ENCODE measurements at regions not wholly inside any gene's neighbourhood (a gene's known extent, or its start where the extent isn't known, plus 50 kb on each side); places are given as distances from the start of the nearest gene placed in this dataset.
"Not testable (repeated sequence)": the region's sequence is repeated elsewhere in the genome, so short reads cannot be mapped to it uniquely, and the experiment has no call there.

DNA sequence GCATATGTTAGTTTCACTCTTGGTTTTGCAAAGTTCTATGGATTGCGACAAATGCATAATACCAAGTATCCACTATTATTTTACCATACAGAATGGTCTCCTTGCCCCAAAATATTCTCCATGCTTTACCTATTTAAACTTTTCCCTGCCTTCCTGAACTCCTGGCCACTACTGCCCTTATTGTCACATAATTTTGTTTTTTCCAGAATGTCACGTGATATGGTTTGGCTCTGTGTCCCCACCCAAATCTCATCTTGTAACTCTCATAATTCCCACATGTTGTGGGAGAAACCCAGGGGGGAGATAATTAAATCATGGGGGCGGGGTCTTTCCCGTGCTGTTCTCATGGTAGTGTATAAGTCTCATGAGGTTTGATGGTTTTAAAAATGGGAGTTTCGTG lies 760.0 kb downstream of the METTL4 start:
- no peak for DNase-seq (ENCODE audit: low read depth in 3 of 3)

DNA sequence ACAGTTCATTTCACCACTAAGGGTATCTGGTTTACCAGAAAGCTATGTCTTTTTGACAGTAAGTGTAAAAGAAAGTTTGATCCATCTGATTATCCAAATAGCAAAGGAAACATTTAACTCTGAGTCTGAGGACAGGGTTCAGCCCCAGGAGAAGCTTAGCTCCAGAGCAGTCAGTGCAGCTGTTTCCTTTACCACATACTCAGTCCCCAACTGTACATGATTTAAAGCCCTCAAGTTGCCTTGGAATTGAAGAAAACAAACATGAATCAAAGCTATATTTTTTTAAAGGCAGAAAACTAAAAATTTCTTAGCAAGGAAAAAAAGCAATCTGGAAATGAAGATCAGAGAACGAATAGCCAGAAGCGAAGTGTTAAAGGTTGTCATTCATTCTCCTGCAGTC lies 746.0 kb downstream of the METTL4 start:
- DNase-seq (ENCODE audit: low read depth in 3 of 3): no peak

DNA sequence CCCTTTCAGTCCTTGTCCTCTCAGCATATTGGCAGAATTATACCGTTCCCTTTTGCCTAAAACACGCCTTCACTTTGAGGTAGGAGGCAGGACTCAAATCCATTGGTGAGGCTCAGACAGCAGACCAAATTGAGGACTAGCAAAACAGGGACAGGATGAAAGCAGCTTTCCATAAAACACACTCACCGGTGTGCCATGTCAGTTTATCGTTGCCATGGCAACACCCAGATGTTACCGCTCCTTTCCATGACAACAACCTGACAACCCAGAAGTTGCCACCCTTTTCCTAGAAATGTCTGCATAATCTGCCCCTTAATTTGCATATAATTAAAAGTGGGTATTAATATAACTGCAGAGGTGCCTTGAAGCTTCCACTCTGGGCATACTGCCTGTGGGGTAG lies 730.4 kb downstream of the METTL4 start:
- DNase-seq (ENCODE audit: low read depth in 3 of 3): no peak

- no peak for DNase-seq (ENCODE audit: low read depth in 3 of 3)
These were observed 724.7 kb downstream of the METTL4 start for GRCh38 chr18:1846640-1847039.

- DNase-seq (ENCODE audit: low read depth in 3 of 3): no peak
These were observed 722.6 kb downstream of the METTL4 start for GRCh38 chr18:1848716-1849115.

GRCh38 chr18:1849386-1849785 lies 721.9 kb downstream of the METTL4 start:
- no peak for DNase-seq (ENCODE audit: low read depth in 3 of 3)

DNA sequence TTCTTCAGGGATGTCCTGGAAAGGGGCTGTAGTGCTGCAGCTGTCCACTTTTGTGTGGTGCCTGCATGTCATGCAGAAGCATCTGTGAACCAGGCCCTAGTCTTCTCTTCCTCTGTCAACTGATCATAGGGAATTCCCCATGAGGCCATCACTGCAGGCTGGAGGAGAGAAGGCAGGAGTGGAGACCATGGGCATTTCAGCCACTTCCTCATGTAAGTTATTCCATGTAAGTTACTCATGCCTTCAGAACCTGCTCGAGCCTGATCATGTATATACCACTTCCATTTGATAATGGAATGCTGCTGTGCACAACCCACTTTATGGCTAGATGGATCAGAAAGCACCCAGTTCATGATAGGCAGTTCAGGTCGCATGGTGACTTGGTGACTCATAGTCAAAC lies 714.0 kb downstream of the METTL4 start:
- not testable (repeated sequence) for DNase-seq (ENCODE audit: low read depth in 3 of 3)

DNA sequence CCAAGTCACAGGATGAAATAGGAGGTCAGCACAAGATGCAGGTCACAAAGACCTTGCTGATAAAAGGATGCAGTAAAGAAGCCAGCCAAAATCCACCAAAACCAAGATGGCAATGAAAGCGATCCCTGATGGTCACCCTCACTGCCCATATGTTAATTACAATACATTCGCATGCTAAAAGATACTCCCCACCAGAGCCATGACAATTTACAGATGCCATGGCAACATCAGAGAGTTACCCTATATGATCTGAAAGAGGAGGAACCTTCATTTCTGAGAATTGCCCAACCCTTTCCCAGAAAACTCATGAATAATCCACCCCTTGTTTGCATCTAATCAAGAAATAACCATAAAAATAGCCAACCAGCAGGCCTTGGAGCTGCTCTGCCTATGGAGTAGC lies 709.8 kb downstream of the METTL4 start:
- DNase-seq (ENCODE audit: low read depth in 3 of 3): no peak

DNA sequence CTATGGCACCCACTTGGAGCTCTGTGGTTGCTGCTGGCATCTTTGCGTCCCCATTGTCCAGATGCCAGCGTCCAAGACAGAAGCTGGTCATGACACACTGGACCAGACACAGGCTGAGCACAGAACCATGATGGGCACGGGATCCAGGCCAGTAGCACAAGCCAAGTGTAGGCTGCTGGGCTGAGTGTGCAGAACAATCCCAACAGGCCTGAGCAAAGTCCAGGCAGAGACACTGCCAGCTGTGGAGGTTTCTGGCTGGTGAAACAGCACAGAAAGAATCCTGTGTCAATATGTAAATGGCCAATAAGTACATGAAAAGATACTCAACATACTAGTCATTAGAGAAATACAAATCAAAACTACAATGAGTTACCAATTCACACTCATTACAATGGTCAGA lies 705.4 kb downstream of the METTL4 start:
- no peak for DNase-seq (ENCODE audit: low read depth in 3 of 3)

- DNase-seq (ENCODE audit: low read depth in 3 of 3): no peak
These were observed 699.0 kb downstream of the METTL4 start for GRCh38 chr18:1872274-1872673.

DNA sequence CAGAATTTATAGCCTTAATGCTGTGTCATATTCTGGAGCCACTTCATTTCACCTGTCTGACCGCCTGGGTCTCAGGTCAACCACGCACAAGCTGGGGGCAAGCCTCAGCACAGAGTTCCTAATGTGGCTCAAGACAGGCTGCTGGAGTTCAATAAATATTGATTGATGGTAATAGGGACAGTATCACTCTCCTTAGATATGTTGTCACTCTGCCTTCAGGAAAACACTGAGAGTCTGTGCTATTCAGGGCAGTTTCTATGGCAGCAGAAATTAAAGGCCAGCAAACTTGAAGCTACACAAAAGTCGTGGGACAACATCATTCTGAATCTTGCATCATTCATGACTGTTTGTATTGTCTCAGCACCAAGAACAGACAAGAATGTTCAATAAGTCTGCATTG lies 696.1 kb downstream of the METTL4 start:
- no peak for DNase-seq (ENCODE audit: low read depth in 3 of 3)

DNA sequence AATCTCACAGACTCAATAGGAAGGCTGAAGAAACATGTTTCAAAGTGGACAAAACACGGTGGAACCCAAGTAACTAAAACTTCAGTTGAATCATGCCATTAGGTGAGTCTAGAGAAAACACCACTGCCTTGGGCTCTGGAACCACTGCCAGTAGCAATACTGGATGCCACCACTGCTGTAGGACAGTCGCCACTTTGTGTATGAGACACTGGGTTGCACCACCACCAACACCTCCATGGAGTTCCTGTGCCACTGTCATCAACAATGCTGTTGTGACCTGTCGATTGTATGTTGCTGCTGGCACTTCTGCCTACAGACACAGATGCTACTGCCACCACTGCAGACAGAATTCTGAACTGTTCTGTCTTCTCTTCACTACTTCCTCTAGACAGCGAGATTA lies 686.7 kb downstream of the METTL4 start:
- no peak for DNase-seq (ENCODE audit: low read depth in 3 of 3)

- no peak for DNase-seq (ENCODE audit: low read depth in 3 of 3)
These were observed 679.7 kb downstream of the METTL4 start for GRCh38 chr18:1891641-1892040.

DNA sequence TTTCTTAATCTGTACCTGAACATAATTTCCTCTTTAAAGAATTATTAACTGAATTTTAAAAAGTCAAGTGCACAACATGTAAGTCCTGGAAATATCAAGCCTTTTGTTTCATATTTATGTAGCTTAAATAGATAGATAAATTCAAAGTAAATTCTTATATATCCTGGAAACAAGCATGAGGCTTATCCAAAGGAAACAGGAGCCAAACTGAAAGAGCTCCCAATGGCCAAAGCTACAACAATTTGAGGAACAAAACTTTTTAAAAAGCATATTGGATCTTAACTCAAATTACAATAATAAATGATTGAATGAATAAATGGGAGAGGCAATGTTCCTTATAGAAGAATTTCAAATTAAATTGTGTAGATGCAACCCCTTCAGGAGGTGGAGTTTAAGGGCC lies 679.1 kb downstream of the METTL4 start:
- no peak for DNase-seq (ENCODE audit: low read depth in 3 of 3)

- no peak for DNase-seq (ENCODE audit: low read depth in 3 of 3)
These were observed 675.7 kb downstream of the METTL4 start for GRCh38 chr18:1895456-1896185.

GRCh38 chr18:1906421-1906820 lies 664.9 kb downstream of the METTL4 start:
- no peak for DNase-seq (ENCODE audit: low read depth in 3 of 3)

DNA sequence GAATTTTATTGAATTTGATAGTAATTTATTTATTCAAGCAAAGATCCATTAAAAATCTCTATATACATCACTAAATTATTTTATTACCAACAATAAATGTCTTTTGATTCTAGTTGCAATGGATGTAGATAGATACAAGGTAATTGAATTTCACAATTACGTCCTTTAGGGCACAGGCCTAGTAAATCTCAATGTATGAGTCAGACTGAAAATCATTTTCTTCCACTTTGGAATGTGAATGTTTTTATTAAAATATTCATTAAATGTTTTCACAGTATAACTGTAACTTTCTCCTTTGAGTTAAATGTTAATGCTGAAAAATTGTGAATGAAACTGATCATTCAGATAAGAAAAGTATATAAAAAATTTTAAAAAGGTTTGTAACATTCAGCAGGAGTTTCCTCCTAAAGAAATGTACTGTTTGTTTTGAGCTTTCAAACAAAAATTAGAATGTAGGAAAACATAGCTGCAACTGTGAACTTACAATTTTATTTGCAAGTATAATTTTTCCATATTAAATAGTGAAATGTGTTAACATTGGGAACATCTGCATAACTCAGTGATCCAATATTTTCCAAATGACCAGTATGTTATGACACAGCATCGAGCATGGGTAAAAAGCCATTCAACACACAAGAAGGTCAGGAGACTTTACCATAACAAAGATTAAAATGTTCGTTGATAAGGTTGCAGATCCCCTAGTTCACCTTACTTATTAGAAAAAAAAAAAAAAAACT lies 663.7 kb downstream of the METTL4 start:
- DNase-seq (ENCODE audit: low read depth in 3 of 3): no peak

- no peak for DNase-seq (ENCODE audit: low read depth in 3 of 3)
These were observed 656.8 kb downstream of the METTL4 start for GRCh38 chr18:1914489-1914888.

DNA sequence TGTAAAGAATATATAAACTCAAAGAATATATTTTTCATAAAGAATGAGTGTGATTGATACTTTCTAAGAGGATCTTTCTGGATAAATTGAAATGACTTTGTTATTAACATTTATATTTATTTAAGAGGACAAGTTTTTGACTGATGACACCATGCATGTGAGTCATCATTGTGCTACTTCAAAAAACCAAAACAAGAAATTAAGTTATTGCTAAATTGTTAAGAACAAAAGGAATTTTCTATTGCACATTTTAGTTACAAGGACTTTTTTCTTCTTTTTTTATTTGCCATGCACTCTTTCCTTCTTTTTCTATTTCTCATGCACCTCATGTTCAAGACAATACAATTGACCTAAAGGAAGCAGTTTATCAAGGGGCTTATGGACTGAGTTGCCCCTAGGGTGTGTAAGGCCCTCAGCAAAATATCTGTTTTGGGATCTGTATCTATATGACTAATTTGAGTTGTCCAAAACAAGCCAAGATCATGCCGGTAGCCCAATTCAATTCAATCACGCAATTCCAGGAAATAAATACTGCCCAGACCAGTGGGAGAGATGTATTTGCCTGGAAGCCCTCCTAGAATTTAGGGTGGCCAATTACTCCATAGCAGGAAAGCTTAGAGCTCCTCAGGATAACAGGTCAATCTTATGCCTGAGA lies 654.3 kb downstream of the METTL4 start:
- no peak for DNase-seq (ENCODE audit: low read depth in 3 of 3)

GRCh38 chr18:1917569-1917968 lies 653.7 kb downstream of the METTL4 start:
- DNase-seq (ENCODE audit: low read depth in 3 of 3): no peak

DNA sequence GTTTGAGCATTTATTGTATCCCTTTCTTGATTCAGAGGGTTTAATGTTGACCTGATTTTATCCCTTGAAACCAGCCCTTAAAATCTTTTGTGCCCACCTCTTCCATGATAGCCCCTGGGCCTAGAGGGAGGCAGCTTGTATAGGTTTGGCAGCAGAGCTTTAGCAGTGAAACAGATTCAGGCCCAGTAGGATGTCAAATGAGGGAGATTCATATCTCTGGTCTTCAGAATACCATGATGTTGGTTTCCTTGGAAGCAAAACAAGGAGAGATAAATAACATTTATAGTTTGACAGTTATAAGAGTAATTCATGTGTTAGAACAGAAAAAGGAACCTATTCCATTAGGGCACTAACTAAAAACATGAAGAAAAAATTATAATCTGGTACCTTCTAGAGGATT lies 649.2 kb downstream of the METTL4 start:
- no peak for DNase-seq (ENCODE audit: low read depth in 3 of 3)

DNA sequence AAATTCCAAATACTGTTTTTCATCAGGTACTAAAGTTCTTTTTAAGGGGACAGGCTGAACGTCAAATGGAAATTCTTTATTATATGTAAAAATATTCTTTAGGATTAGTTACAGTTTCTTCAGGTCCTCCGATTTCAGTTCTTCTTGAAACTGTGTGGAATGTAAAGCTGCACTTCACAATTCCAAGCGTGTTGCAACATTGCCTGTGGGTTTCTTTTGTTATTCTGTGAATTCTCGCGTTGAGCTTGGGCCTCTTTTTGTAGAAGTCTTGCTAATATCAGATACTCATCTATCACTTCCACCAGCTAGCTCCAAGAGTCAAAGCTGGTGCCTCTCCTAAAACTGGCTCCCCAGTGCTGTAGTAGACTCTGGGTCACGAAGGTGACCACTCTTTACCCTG lies 642.6 kb downstream of the METTL4 start:
- no peak for DNase-seq (ENCODE audit: low read depth in 3 of 3)

GRCh38 chr18:1929720-1930119 lies 641.6 kb downstream of the METTL4 start:
- no peak for DNase-seq (ENCODE audit: low read depth in 3 of 3)

All from stimulated activated CD4-positive, alpha-beta T cell treated with anti-CD3 and anti-CD28 coated beads, TNF-alpha, amount 100 ng/mL, for 4 hours (primary cell).